ENCODE measurements at regions not wholly inside any gene's neighbourhood (a gene's known extent, or its start where the extent isn't known, plus 50 kb on each side); places are given as distances from the start of the nearest gene placed in this dataset.
A peak's percentile ranks its signal among the peaks of the same experiment; 100 is the strongest.

GRCh38 chr20:60599381-60599780, 641.2 kb downstream of the CDH26 start:
- Histone ChIP-seq H3K36me3 (no peaks in the 10 kb centered on the region), H3K4me3 (ENCODE audit: low read depth, low read length) (no peak overlapping the region), H3K27ac (no peak overlapping the region), H3K9me3 (ENCODE audit: severe bottlenecking) (no peaks in the 10 kb centered on the region), H3K27me3 (ENCODE audit: insufficient read depth, low read depth, severe bottlenecking) (no peaks in the 10 kb centered on the region)
- no peak for TF ChIP-seq CTCF (IDR thresholded peaks at IDR 0.05; ENCODE audit: low read depth, low read length)
- DNase-seq = no peak

- Histone ChIP-seq H3K27me3 (ENCODE audit: insufficient read depth, low read depth, severe bottlenecking) (no peaks in the 10 kb centered on the region), H3K27ac (no peak overlapping the region), H3K36me3 (no peaks in the 10 kb centered on the region), H3K9me3 (ENCODE audit: severe bottlenecking) (no peaks in the 10 kb centered on the region), H3K4me3 (ENCODE audit: low read depth, low read length) (no peak overlapping the region)
- no peak for DNase-seq
- no peak for TF ChIP-seq CTCF (IDR thresholded peaks at IDR 0.05; ENCODE audit: low read depth, low read length)
Observed at GRCh38 chr20:60600036-60600435, 641.8 kb downstream of the CDH26 start.

- no peak overlapping the region for H3K4me3 ChIP-seq (ENCODE audit: low read depth, low read length)
- no peaks in the 10 kb centered on the region for H3K27me3 ChIP-seq (ENCODE audit: insufficient read depth, low read depth, severe bottlenecking)
- H3K9me3 ChIP-seq (ENCODE audit: severe bottlenecking) = no peaks in the 10 kb centered on the region
- H3K27ac ChIP-seq = no peak overlapping the region
- DNase-seq = no peak
- no peak for TF ChIP-seq CTCF (IDR thresholded peaks at IDR 0.05; ENCODE audit: low read depth, low read length)
- no peaks in the 10 kb centered on the region for H3K36me3 ChIP-seq
Observed at GRCh38 chr20:60624066-60624465, 628.0 kb upstream of the CDH4 start.

GRCh38 chr20:60627751-60628565, 624.1 kb upstream of the CDH4 start:
- H3K27me3 ChIP-seq (ENCODE audit: insufficient read depth, low read depth, severe bottlenecking) = no peaks in the 10 kb centered on the region
- no peak overlapping the region for H3K4me3 ChIP-seq (ENCODE audit: low read depth, low read length)
- TF ChIP-seq CTCF (IDR thresholded peaks at IDR 0.05; ENCODE audit: low read depth, low read length) = peak; percentile 23; the same call in 1 of the 2 replicates
- no peak for DNase-seq
- H3K36me3 ChIP-seq = no peaks in the 10 kb centered on the region
- H3K9me3 ChIP-seq (ENCODE audit: severe bottlenecking) = no peaks in the 10 kb centered on the region
- H3K27ac ChIP-seq = no peak overlapping the region

GRCh38 chr20:60628749-60629148, 623.3 kb upstream of the CDH4 start:
- H3K4me3 ChIP-seq (ENCODE audit: low read depth, low read length) = no peak overlapping the region
- TF ChIP-seq CTCF (IDR thresholded peaks at IDR 0.05; ENCODE audit: low read depth, low read length) = no peak
- no peaks in the 10 kb centered on the region for H3K27me3 ChIP-seq (ENCODE audit: insufficient read depth, low read depth, severe bottlenecking)
- no peak overlapping the region for H3K27ac ChIP-seq
- no peaks in the 10 kb centered on the region for H3K9me3 ChIP-seq (ENCODE audit: severe bottlenecking)
- DNase-seq = no peak
- H3K36me3 ChIP-seq = no peaks in the 10 kb centered on the region

GRCh38 chr20:60629206-60629605, 622.9 kb upstream of the CDH4 start:
- no peak for TF ChIP-seq CTCF (IDR thresholded peaks at IDR 0.05; ENCODE audit: low read depth, low read length)
- no peaks in the 10 kb centered on the region for H3K9me3 ChIP-seq (ENCODE audit: severe bottlenecking)
- H3K4me3 ChIP-seq (ENCODE audit: low read depth, low read length) = no peak overlapping the region
- H3K27ac ChIP-seq = no peak overlapping the region
- no peaks in the 10 kb centered on the region for H3K36me3 ChIP-seq
- DNase-seq = no peak
- no peaks in the 10 kb centered on the region for H3K27me3 ChIP-seq (ENCODE audit: insufficient read depth, low read depth, severe bottlenecking)

Data from WERI-Rb-1 (cell line).